H1 (cell line): ENCODE measurements at regions not wholly inside any gene's neighbourhood (a gene's known extent, or its start where the extent isn't known, plus 50 kb on each side); places are given as distances from the start of the nearest gene placed in this dataset.

Experiments used
- CTCF ChIA-PET: fragments of 300-600 bp; sonication (Branson Sonifier 250); formaldehyde crosslinking; loops from one replicate; lab custom pipeline; 2021; ENCODE audit not compliant: partially characterized antibody; lab: Charles Lee
- POLR2A ChIA-PET: fragments of 300-600 bp; sonication (Branson Sonifier 250); formaldehyde crosslinking; loops from one replicate; lab custom pipeline; 2021; ENCODE audit warnings: inconsistent platforms; ENCODE audit not compliant: partially characterized antibody; lab: Charles Lee
- DNase-seq, 2 experiments: peaks; one replicate each; pipeline versions ENCODE4 v3.0.0 to v3.0.0-alpha.2; 2010 to 2022; ENCODE audit warnings: low spot score in 2 of 2, low read depth in 1 of 2, mixed read lengths in 1 of 2
- FAIRE-seq: peaks from 2 replicates; lab custom pipeline; 2011; peaks lifted over from hg19 to GRCh38; lab: Jason Lieb, UNC
- H2AFZ ChIP-seq: 2 replicates; pipeline ENCODE4 v1.8.1; 2012; ENCODE audit warnings: low read length, inconsistent platforms
- H2AK5ac ChIP-seq: 2 replicates; pipeline ENCODE4 v1.6.1; 2013; ENCODE audit warnings: low read depth, low read length
- H2BK120ac ChIP-seq: replicated peaks from 2 replicates; pipeline ENCODE3; 2013; ENCODE audit warnings: low read depth, low read length, inconsistent platforms
- H2BK12ac ChIP-seq: 2 replicates; pipeline ENCODE4 v1.6.1; 2013; ENCODE audit warnings: low read depth, low read length
- H2BK15ac ChIP-seq: 2 replicates; pipeline ENCODE4 v1.6.1; 2013; ENCODE audit warnings: low read length
- H2BK20ac ChIP-seq: 2 replicates; pipeline ENCODE4 v1.6.1; 2013; ENCODE audit warnings: low read length
- H2BK5ac ChIP-seq: 2 replicates; pipeline ENCODE4 v1.6.1; 2013; ENCODE audit warnings: low read depth, low read length
- H3K14ac ChIP-seq: 2 replicates; pipeline ENCODE4 v1.6.1; 2013; ENCODE audit warnings: inconsistent platforms; ENCODE audit not compliant: insufficient read length
- H3K18ac ChIP-seq: 2 replicates; pipeline ENCODE4 v1.6.1; 2013; ENCODE audit warnings: low read length; ENCODE audit errors: extremely low read depth
- H3K23ac ChIP-seq: 2 replicates; pipeline ENCODE4 v1.6.1; 2013; ENCODE audit warnings: inconsistent platforms; ENCODE audit not compliant: insufficient read length
- H3K23me2 ChIP-seq: 2 replicates; pipeline ENCODE4 v1.6.1; 2013; ENCODE audit warnings: low read depth, low read length
- H3K27ac ChIP-seq: 2 replicates; pipeline ENCODE4 v1.6.1; 2011; ENCODE audit warnings: low read depth, low read length, inconsistent platforms
- H3K27me3 ChIP-seq, 4 experiments: replicated peaks in 1 of 4; 1 replicate in 1 of 4; 2 replicates in 3 of 4; pipeline versions ENCODE4 v1.6.1 to v1.8.1; 2011 to 2013; ENCODE audit warnings: low read length in 3 of 4, mild to moderate bottlenecking in 3 of 4, inconsistent platforms in 2 of 4, mixed read lengths in 2 of 4, moderate library complexity in 1 of 4; ENCODE audit not compliant: control insufficient read depth in 3 of 4, insufficient read depth in 3 of 4; ENCODE audit errors: extremely low read depth in 1 of 4
- H3K36me3 ChIP-seq, 4 experiments: 2 replicates each; pipeline versions ENCODE4 v1.6.1 to v1.8.1; 2011 to 2013; ENCODE audit warnings: mild to moderate bottlenecking in 4 of 4, low read length in 3 of 4, moderate library complexity in 2 of 4, control low read depth in 1 of 4, inconsistent platforms in 1 of 4; ENCODE audit not compliant: insufficient read depth in 4 of 4, control insufficient read depth in 2 of 4
- H3K4ac ChIP-seq: replicated peaks from 2 replicates; pipeline ENCODE3; 2013; ENCODE audit warnings: low read length, low read depth, mixed read lengths, inconsistent platforms; ENCODE audit not compliant: insufficient read length
- H3K4me1 ChIP-seq, 4 experiments: replicated peaks in 1 of 4; 1 replicate in 1 of 4; 2 replicates in 3 of 4; pipeline versions ENCODE4 v1.6.1 to v1.8.1; 2011 to 2013; ENCODE audit warnings: low read length in 3 of 4, inconsistent platforms in 2 of 4, mixed read lengths in 1 of 4; ENCODE audit not compliant: insufficient read depth in 4 of 4, control insufficient read depth in 3 of 4
- H3K4me2 ChIP-seq, 2 experiments: 2 replicates each; pipeline versions ENCODE4 v1.6.1 to v1.8.1; 2011 to 2013; ENCODE audit warnings: low read depth in 2 of 2, low read length in 2 of 2, control low read depth in 1 of 2, inconsistent platforms in 1 of 2, mild to moderate bottlenecking in 1 of 2; ENCODE audit not compliant: insufficient read depth in 1 of 2
- H3K4me3 ChIP-seq, 4 experiments: fragments of 200-600, 300-600 bp in 1 of 4; sonication (generic), shearing (Covaris generic), sonication (Bioruptor Twin) in 1 of 4; 2 replicates each; pipeline versions ENCODE4 v1.5.1 to v1.8.1; 2011 to 2016; ENCODE audit warnings: low read length in 4 of 4, low read depth in 3 of 4, control low read depth in 2 of 4, inconsistent platforms in 2 of 4, mild to moderate bottlenecking in 2 of 4, mixed read lengths in 1 of 4, moderate library complexity in 1 of 4; ENCODE audit not compliant: insufficient read depth in 2 of 4; ENCODE audit errors: extremely low read depth in 1 of 4
- H3K56ac ChIP-seq: replicated peaks from 2 replicates; pipeline ENCODE3; 2013; ENCODE audit warnings: low read depth, mild to moderate bottlenecking, mixed read lengths, low read length, inconsistent platforms; ENCODE audit not compliant: insufficient read length
- H3K79me1 ChIP-seq: 2 replicates; pipeline ENCODE4 v1.6.1; 2013; ENCODE audit warnings: low read depth, low read length, control low read depth
- H3K79me2 ChIP-seq, 2 experiments: 2 replicates each; pipeline versions ENCODE4 v1.6.1 to v1.8.1; 2012 to 2013; ENCODE audit warnings: low read length in 2 of 2, mild to moderate bottlenecking in 2 of 2, inconsistent platforms in 1 of 2; ENCODE audit not compliant: insufficient read depth in 2 of 2, control insufficient read depth in 1 of 2
- H3K9ac ChIP-seq, 4 experiments: replicated peaks in 1 of 4; 1 replicate in 1 of 4; 2 replicates in 3 of 4; pipeline versions ENCODE4 v1.6.1 to v1.8.1; 2011 to 2013; ENCODE audit warnings: low read depth in 3 of 4, low read length in 3 of 4, control low read depth in 2 of 4, mild to moderate bottlenecking in 2 of 4, moderate library complexity in 2 of 4, inconsistent platforms in 1 of 4; ENCODE audit errors: extremely low read depth in 1 of 4
- H3K9me3 ChIP-seq, 2 experiments: 2 replicates each; pipeline versions ENCODE4 v1.6.1 to v1.8.1; 2012 to 2013; ENCODE audit warnings: mild to moderate bottlenecking in 2 of 2, moderate library complexity in 2 of 2, control low read depth in 1 of 2, inconsistent platforms in 1 of 2, low read depth in 1 of 2, low read length in 1 of 2, mixed read lengths in 1 of 2; ENCODE audit not compliant: insufficient read depth in 2 of 2
- H4K20me1 ChIP-seq, 2 experiments: replicated peaks in 1 of 2; 2 replicates each; pipeline versions ENCODE3 to v1.8.1; 2011 to 2013; ENCODE audit warnings: inconsistent platforms in 2 of 2, low read length in 2 of 2, mild to moderate bottlenecking in 1 of 2; ENCODE audit not compliant: insufficient read depth in 2 of 2, control insufficient read depth in 1 of 2
- H4K5ac ChIP-seq: 2 replicates; pipeline ENCODE4 v1.6.1; 2013; ENCODE audit warnings: low read length, low read depth, mixed read lengths, inconsistent platforms; ENCODE audit not compliant: insufficient read length
- H4K8ac ChIP-seq: 2 replicates; pipeline ENCODE4 v1.8.0; 2013; ENCODE audit warnings: mild to moderate bottlenecking, moderate library complexity, low read length, inconsistent platforms; ENCODE audit not compliant: insufficient read depth; ENCODE audit errors: extremely low read depth
- H4K91ac ChIP-seq: replicated peaks from 2 replicates; pipeline ENCODE3; 2013; ENCODE audit warnings: low read length, mixed read lengths, inconsistent platforms; ENCODE audit not compliant: insufficient read length
- CBX5 ChIP-seq: fragments of 300-800, 300-1000 bp; sonication (generic); IDR thresholded peaks from 2 replicates; pipeline ENCODE4 v1.7.1; 2016; ENCODE audit warnings: antibody characterized with exemption, low read length, low read depth
- CEBPB ChIP-seq: IDR thresholded peaks from 2 replicates; pipeline ENCODE4 v1.6.1; 2012; ENCODE audit warnings: low read depth, low read length
- EZH2 ChIP-seq: fragments of 200-600 bp; sonication (generic); IDR thresholded peaks from 2 replicates; pipeline ENCODE4 v1.7.1; 2012; ENCODE audit warnings: low read depth, mild to moderate bottlenecking, moderate library complexity, low read length, inconsistent platforms; ENCODE audit not compliant: severe bottlenecking
- KDM4A ChIP-seq: IDR thresholded peaks from one replicate; pipeline ENCODE4 v1.7.1; 2012; ENCODE audit warnings: low read depth, mild to moderate bottlenecking, moderate library complexity, low read length, inconsistent platforms; ENCODE audit not compliant: severe bottlenecking
- NRF1 ChIP-seq: IDR thresholded peaks from 2 replicates; pipeline ENCODE4 v1.6.1; 2011; ENCODE audit warnings: mild to moderate bottlenecking, low read depth, low read length, improper control_type of control experiment
- SIN3A ChIP-seq, 2 experiments: IDR thresholded peaks in 1 of 2; conservative IDR thresholded peaks in 1 of 2; 2 replicates each; pipeline ENCODE4 v1.6.1; 2011 to 2012; ENCODE audit warnings: low read length in 2 of 2, improper control_type of control experiment in 1 of 2, low read depth in 1 of 2, mild to moderate bottlenecking in 1 of 2
- WGBS, 2 experiments: shearing (Covaris generic) in 1 of 2; methylation state at CpG; one replicate each; pipeline versions ENCODE4 v1.1.6 to v1.1.7; 2013 to 2015; ENCODE audit warnings: low lambda C conversion rate in 2 of 2, mixed read lengths in 2 of 2, inconsistent platforms in 1 of 2, low coverage in 1 of 2, missing lambda C conversion rate in 1 of 2; ENCODE audit not compliant: insufficient replicate concordance in 2 of 2, insufficient coverage in 1 of 2, insufficient read length in 1 of 2; ENCODE audit errors: extremely low coverage in 1 of 2, missing lambda C conversion rate in 1 of 2; 5-methylcytosine and 5-hydroxymethylcytosine counted together

GRCh38 chr10:62728479-62728878 is 76.0 kb upstream of the ADO start:
- POLR2A ChIA-PET: no interaction called here
- FAIRE-seq: no peak

More at GRCh38 chr10:62728479-62728878, 76.0 kb upstream of the ADO start:
- Histone ChIP-seq H3K4me1 (no peaks in the 10 kb centered on the region), H4K5ac (no peak overlapping the region), H3K23me2 (no peaks in the 10 kb centered on the region), H4K20me1 (no peaks in the 10 kb centered on the region), H2BK15ac (no peak overlapping the region), H3K4ac (no peak overlapping the region), H2BK12ac (no peak overlapping the region), H3K14ac (no peak overlapping the region), H3K18ac (no peak overlapping the region), H3K4me2 (no peak overlapping the region), H4K8ac (no peak overlapping the region), H3K36me3 (no peaks in the 10 kb centered on the region), H3K9ac (no peak overlapping the region), H3K79me2 (no peaks in the 10 kb centered on the region), H2AFZ (no peak overlapping the region), H2BK120ac (no peak overlapping the region), H3K56ac (no peak overlapping the region), H3K27ac (no peak overlapping the region), H2BK5ac (no peak overlapping the region), H2BK20ac (no peak overlapping the region), H4K91ac (no peak overlapping the region), H3K23ac (no peak overlapping the region), H3K9me3 (no peaks in the 10 kb centered on the region), H2AK5ac (no peak overlapping the region), H3K4me3 (no peak overlapping the region), H3K79me1 (no peaks in the 10 kb centered on the region), H3K27me3 (no peaks in the 10 kb centered on the region)
- no peak for DNase-seq
- TF ChIP-seq CBX5 (no peak), EZH2 (no peak), SIN3A (conservative IDR thresholded peaks at IDR 0.05 in 1 of 2, IDR thresholded peaks at IDR 0.05 in 1 of 2; ENCODE audit: low read depth in 1 of 2, low read length in 2 of 2) (no peak), KDM4A (no peak), CEBPB (no peak), NRF1 (no peak)
- CTCF ChIA-PET: interaction anchor here (2.0 kb wide), 1 partner anchor 21 kb away, joined by 5 read pairs; no protein-coding TSS in a partner anchor
- WGBS, 2 experiments: 100% methylated on average over 1 of the region's 1 CpG; no CpG with 5 or more reads in 1 of the 2 experiments
